Caco-2 (cell line): ENCODE measurements at regions not wholly inside any gene's neighbourhood (a gene's known extent, or its start where the extent isn't known, plus 50 kb on each side); places are given as distances from the start of the nearest gene placed in this dataset.

Experiments
- BruUV-seq: library from RNA; stranded (reverse); fragments of 400-500 nt; replicated peaks from 2 replicates; lab custom pipeline; 2021; lab: Mats Ljungman, UMichigan
- CTCF ChIA-PET: fragments of 300-600 bp; sonication (Branson Sonifier 250); formaldehyde crosslinking; loops from one replicate; lab custom pipeline; 2022; ENCODE audit warnings: antibody characterized with exemption; lab: Charles Lee
- POLR2A ChIA-PET: fragments of 300-600 bp; sonication (Branson Sonifier 250); formaldehyde crosslinking; loops from one replicate; lab custom pipeline; 2022; ENCODE audit warnings: antibody characterized with exemption; lab: Charles Lee
- DNase-seq, 2 experiments: peaks; one replicate each; pipeline versions ENCODE4 v3.0.0 to v3.0.0-alpha.2; 2020 to 2022
- H3K27me3 ChIP-seq: replicated peaks from 2 replicates; pipeline ENCODE4 v1.6.0; 2011; ENCODE audit warnings: low read length; ENCODE audit not compliant: control insufficient read depth, insufficient read depth
- H3K36me3 ChIP-seq: 2 replicates; pipeline ENCODE4 v1.5.1; 2011; ENCODE audit warnings: low read length; ENCODE audit not compliant: control insufficient read depth, insufficient read depth
- H3K4me1 ChIP-seq: fragments of 250-450 bp; sonication (Bioruptor Pico); 2 replicates; pipeline ENCODE4 v1.5.1; 2020; ENCODE audit warnings: mild to moderate bottlenecking
- H3K4me3 ChIP-seq: 2 replicates; pipeline ENCODE4 v1.5.1; 2011; ENCODE audit warnings: low read depth, mild to moderate bottlenecking, control low read depth, low read length
- H3K9me3 ChIP-seq: fragments of 250-450 bp; sonication (Bioruptor Pico); 2 replicates; pipeline ENCODE4 v1.5.1; 2020; ENCODE audit warnings: mild to moderate bottlenecking, moderate library complexity
- H3K27ac Mint-ChIP-seq: one replicate; pipeline ENCODE4 v1.8.0; 2022; ENCODE audit warnings: mixed read lengths; ENCODE audit not compliant: unreplicated experiment
- H3K27me3 Mint-ChIP-seq: one replicate; pipeline ENCODE4 v1.8.0; 2022; ENCODE audit warnings: mixed read lengths; ENCODE audit not compliant: insufficient read depth, unreplicated experiment
- H3K36me3 Mint-ChIP-seq: one replicate; pipeline ENCODE4 v1.8.0; 2022; ENCODE audit warnings: mild to moderate bottlenecking, mixed read lengths; ENCODE audit not compliant: insufficient read depth, unreplicated experiment
- H3K4me1 Mint-ChIP-seq: one replicate; pipeline ENCODE4 v1.8.0; 2022; ENCODE audit warnings: low read depth, mixed read lengths; ENCODE audit not compliant: unreplicated experiment
- H3K4me3 Mint-ChIP-seq: one replicate; pipeline ENCODE4 v1.8.0; 2022; ENCODE audit warnings: mild to moderate bottlenecking, moderate library complexity, mixed read lengths; ENCODE audit not compliant: unreplicated experiment
- H3K9me3 Mint-ChIP-seq: one replicate; pipeline ENCODE4 v1.8.0; 2022; ENCODE audit warnings: mixed read lengths; ENCODE audit not compliant: unreplicated experiment
- intact Hi-C: fragments of 100-400 bp; cut with micrococcal nuclease; formaldehyde crosslinking; loops from one replicate; pipeline ENCODE4 v1.10.0; 2022; ENCODE audit not compliant: unreplicated experiment
- TF ChIP-seq, protein P1 (sequence below), 2 experiments: fragments of 200-600 bp in 1 of 2; IDR thresholded peaks; 1 replicate in 1 of 2; 2 replicates in 1 of 2; pipeline versions ENCODE4 v1.5.1 to v1.8.0; 2011 to 2022; ENCODE audit warnings: antibody characterized with exemption in 1 of 2, control low read depth in 1 of 2, inconsistent platforms in 1 of 2, low read depth in 1 of 2, low read length in 1 of 2, mild to moderate bottlenecking in 1 of 2, moderate library complexity in 1 of 2; ENCODE audit not compliant: insufficient read depth in 1 of 2, severe bottlenecking in 1 of 2, unreplicated experiment in 1 of 2

- H3K36me3 ChIP-seq: no peaks in the 10 kb centered on the region
- no peak overlapping the region for H3K4me3 ChIP-seq
- POLR2A ChIA-PET: no interaction called here
- no TSS peak for BruUV-seq
- TF ChIP-seq, protein P1, sequence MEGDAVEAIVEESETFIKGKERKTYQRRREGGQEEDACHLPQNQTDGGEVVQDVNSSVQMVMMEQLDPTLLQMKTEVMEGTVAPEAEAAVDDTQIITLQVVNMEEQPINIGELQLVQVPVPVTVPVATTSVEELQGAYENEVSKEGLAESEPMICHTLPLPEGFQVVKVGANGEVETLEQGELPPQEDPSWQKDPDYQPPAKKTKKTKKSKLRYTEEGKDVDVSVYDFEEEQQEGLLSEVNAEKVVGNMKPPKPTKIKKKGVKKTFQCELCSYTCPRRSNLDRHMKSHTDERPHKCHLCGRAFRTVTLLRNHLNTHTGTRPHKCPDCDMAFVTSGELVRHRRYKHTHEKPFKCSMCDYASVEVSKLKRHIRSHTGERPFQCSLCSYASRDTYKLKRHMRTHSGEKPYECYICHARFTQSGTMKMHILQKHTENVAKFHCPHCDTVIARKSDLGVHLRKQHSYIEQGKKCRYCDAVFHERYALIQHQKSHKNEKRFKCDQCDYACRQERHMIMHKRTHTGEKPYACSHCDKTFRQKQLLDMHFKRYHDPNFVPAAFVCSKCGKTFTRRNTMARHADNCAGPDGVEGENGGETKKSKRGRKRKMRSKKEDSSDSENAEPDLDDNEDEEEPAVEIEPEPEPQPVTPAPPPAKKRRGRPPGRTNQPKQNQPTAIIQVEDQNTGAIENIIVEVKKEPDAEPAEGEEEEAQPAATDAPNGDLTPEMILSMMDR (IDR thresholded peaks at IDR 0.05; ENCODE audit: insufficient read depth in 1 of 2, low read depth in 1 of 2, low read length in 1 of 2, severe bottlenecking in 1 of 2, unreplicated experiment in 1 of 2): no peak
- intact Hi-C loops: no loop called here
- CTCF ChIA-PET: no interaction called here
- no peaks in the 10 kb centered on the region for H3K4me1 ChIP-seq
- Mint-ChIP-seq H3K36me3 (no peaks in the 10 kb centered on the region), H3K9me3 (no peaks in the 10 kb centered on the region), H3K4me3 (no peak overlapping the region), H3K27me3 (peaks cover 8% of the 10 kb centered on the region), H3K4me1 (no peaks in the 10 kb centered on the region), H3K27ac (no peak overlapping the region)
- no peaks in the 10 kb centered on the region for H3K9me3 ChIP-seq
- H3K27me3 ChIP-seq: no peaks in the 10 kb centered on the region; the same call in 1 of the 2 replicates
- DNase-seq: no peak
Observed at GRCh38 chr3:67301556-67301955, 303.4 kb downstream of the KBTBD8 start.

GRCh38 chr3:67302489-67302888 lies 304.4 kb downstream of the KBTBD8 start:
- no peak overlapping the region for H3K27ac Mint-ChIP-seq
- POLR2A ChIA-PET: no interaction called here
- TF ChIP-seq, protein P1 (IDR thresholded peaks at IDR 0.05; ENCODE audit: insufficient read depth in 1 of 2, low read depth in 1 of 2, low read length in 1 of 2, severe bottlenecking in 1 of 2, unreplicated experiment in 1 of 2): no peak

GRCh38 chr3:67305160-67305559 lies 307.1 kb downstream of the KBTBD8 start:
- H3K4me3 ChIP-seq: no peak overlapping the region
- TF ChIP-seq, protein P1 (IDR thresholded peaks at IDR 0.05; ENCODE audit: insufficient read depth in 1 of 2, low read depth in 1 of 2, low read length in 1 of 2, severe bottlenecking in 1 of 2, unreplicated experiment in 1 of 2): no peak
- POLR2A ChIA-PET: no interaction called here
- no TSS peak for BruUV-seq
- no peak for DNase-seq
- no peaks in the 10 kb centered on the region; the same call in 1 of the 2 replicates for H3K27me3 ChIP-seq
- Mint-ChIP-seq H3K27me3 (peaks cover 11% of the 10 kb centered on the region), H3K9me3 (no peaks in the 10 kb centered on the region), H3K27ac (no peak overlapping the region), H3K4me3 (no peak overlapping the region), H3K36me3 (no peaks in the 10 kb centered on the region), H3K4me1 (no peaks in the 10 kb centered on the region)
- no peaks in the 10 kb centered on the region for H3K4me1 ChIP-seq
- CTCF ChIA-PET: no interaction called here
- H3K9me3 ChIP-seq: no peaks in the 10 kb centered on the region
- intact Hi-C loops: no loop called here
- H3K36me3 ChIP-seq: no peaks in the 10 kb centered on the region

More at GRCh38 chr3:67302489-67302888, 304.4 kb downstream of the KBTBD8 start:
- intact Hi-C loops: no loop called here
- Mint-ChIP-seq H3K4me1 (no peaks in the 10 kb centered on the region), H3K9me3 (no peaks in the 10 kb centered on the region), H3K4me3 (no peak overlapping the region), H3K36me3 (no peaks in the 10 kb centered on the region), H3K27me3 (peaks cover 8% of the 10 kb centered on the region)
- no peaks in the 10 kb centered on the region for H3K36me3 ChIP-seq
- no peak for DNase-seq
- H3K9me3 ChIP-seq: no peaks in the 10 kb centered on the region
- no peak overlapping the region for H3K4me3 ChIP-seq
- no peaks in the 10 kb centered on the region for H3K4me1 ChIP-seq
- BruUV-seq: no TSS peak
- H3K27me3 ChIP-seq: no peaks in the 10 kb centered on the region; the same call in 1 of the 2 replicates
- CTCF ChIA-PET: no interaction called here
